ENCODE measurements at regions not wholly inside any gene's neighbourhood (a gene's known extent, or its start where the extent isn't known, plus 50 kb on each side); places are given as distances from the start of the nearest gene placed in this dataset.
"Not testable (repeated sequence)": the region's sequence is repeated elsewhere in the genome, so short reads cannot be mapped to it uniquely, and the experiment has no call there.

GRCh38 chr11:43172477-43172876 is 139.3 kb upstream of the API5 start:
- no peak for DNase-seq

- no peak for DNase-seq
Measured at GRCh38 chr11:43177975-43178374, 133.8 kb upstream of the API5 start.

- DNase-seq: not testable (repeated sequence)
Measured at GRCh38 chr11:43194459-43194858, 117.3 kb upstream of the API5 start.

DNA sequence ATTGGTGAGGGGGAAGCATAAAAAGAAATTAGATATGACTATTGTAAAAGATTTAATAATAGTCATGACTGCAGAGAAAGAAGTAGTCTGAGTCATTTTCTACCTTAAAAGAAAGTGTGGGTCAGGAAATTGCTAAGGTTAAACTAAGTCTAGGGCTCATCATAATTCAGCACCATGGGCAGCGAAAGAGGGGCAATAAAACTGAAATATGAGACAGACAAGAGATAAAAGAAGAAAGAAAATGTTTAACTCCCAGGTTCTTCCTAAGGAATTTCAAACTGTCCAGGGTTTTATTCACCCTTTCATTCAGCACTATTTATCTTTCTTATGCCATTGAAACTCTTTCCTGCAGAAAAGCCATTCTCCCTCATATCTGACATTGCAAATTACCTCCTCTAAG is 114.4 kb upstream of the API5 start:
- peak; percentile 27 for DNase-seq

GRCh38 chr11:43200031-43200430 is 111.8 kb upstream of the API5 start:
- DNase-seq: no peak

DNA sequence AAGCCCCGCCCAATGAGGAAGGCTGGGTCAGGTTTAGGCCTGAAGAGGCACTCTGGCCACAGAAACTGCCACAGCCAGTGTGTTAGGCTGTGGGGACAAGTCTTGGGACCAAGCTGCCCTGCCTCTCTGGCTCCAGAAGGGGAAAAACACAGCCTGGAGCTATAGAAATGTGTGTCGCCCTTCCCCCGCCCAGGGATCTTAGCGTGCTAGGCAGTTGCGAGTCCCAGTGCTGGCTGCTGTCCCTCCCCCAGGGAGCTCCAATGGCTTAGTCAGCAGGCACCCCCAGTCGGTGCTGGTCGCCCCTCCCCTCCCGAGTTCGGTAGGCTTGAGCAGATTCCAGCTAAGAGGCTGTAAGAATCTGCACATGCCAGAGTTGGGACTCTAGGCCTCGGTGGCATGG is 99.5 kb upstream of the API5 start:
- DNase-seq: no peak

GRCh38 chr11:43214471-43214870 is 97.3 kb upstream of the API5 start:
- DNase-seq: no peak

- DNase-seq: no peak
Measured at GRCh38 chr11:43217849-43218248, 93.9 kb upstream of the API5 start.

DNA sequence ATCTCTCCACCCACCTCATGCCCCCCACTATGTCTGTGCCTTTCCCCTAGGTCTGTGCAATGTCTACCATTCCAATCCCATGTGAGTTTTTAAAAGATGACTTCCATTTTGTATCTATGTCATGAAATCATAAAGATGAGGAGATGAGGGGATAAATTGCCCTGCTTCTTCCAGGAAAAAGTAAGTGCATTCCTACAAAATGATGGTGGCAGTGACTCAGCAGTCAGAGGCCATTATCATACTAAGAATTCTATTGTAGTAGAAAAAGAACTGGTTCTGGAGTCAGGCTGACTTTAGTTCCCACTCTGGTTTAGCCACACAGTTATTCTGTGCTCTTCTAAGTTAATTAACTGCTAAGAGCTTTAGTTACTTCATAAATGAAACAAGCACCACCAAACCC is 89.6 kb upstream of the API5 start:
- DNase-seq: no peak

- no peak for DNase-seq
Measured at GRCh38 chr11:43223026-43223425, 88.8 kb upstream of the API5 start.

GRCh38 chr11:43234881-43235280 is 76.9 kb upstream of the API5 start:
- no peak for DNase-seq

- no peak for DNase-seq
Measured at GRCh38 chr11:43238341-43238740, 73.5 kb upstream of the API5 start.

- DNase-seq: no peak
Measured at GRCh38 chr11:43239791-43240190, 72.0 kb upstream of the API5 start.

GRCh38 chr11:43242401-43242800 is 69.4 kb upstream of the API5 start:
- DNase-seq: no peak

DNA sequence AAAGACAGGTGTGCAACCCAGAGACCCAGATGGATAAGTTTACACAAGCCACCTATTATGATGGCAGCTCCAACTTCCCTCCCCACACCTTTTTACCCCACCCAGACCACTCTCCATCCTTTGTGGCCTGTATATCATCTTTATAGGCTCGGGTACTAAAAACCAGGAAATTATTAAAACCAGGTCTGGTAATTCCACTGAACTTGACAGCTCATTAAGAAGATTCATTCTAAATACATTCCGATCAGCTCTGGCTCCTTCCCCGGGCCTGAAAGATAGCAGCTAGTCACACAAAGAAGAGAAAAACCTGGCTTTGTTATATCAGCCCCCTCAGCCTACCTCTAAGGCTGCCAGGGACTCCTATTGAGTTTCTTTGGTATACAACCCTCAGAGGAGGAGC is 67.9 kb upstream of the API5 start:
- DNase-seq: no peak

DNA sequence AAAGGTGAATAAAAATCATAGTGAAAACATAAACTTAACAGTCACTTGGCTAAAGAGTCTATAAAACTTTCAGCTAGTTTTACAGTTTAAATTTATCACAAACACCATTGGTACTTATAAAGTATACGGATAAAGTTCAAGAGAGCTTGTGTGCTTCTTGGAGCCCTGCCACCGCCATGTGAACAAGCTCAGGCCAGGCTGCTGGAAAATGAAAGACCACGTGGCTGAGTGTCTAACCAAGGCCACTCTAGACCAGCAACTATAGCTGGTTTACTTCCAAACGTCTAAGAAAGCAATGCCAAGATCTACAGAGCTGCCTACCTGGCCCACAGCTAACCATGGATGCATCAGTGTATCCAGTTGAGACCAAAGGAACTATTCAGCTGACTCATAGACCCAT is 66.3 kb upstream of the API5 start:
- no peak for DNase-seq

GRCh38 chr11:43250309-43250708 is 61.5 kb upstream of the API5 start:
- DNase-seq: no peak

DNA sequence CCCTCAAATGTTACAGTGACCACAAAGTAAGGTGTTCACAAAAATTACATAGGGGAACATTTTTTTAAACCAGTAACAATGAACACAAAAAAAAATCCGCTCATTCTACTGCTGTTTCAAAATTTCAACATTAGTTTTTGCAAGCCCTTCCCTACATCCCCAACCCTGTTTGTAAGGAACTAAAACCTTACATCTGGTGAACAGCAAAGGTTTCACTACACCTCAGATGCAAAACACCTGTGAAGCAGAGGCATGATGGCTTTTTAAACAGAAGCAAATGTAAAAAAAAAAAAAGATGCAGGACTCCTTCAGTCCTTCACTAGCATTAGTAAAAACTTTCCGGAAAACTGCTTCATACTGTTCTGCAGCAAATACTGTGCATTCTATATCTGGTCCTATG is 50.0 kb upstream of the API5 start:
- no peak for DNase-seq
